IPS DF 6.9 (cell line): ENCODE measurements at regions not wholly inside any gene's neighbourhood (a gene's known extent, or its start where the extent isn't known, plus 50 kb on each side); places are given as distances from the start of the nearest gene placed in this dataset.

ENCODE experiments used
- DNase-seq: peaks from one replicate; pipeline ENCODE4 v3.0.0-alpha.2; 2013; ENCODE audit warnings: low read depth, low spot score
- H3K27ac ChIP-seq: one replicate; pipeline ENCODE4 v1.5.1; 2013; ENCODE audit warnings: low read length, control low read depth
- H3K27me3 ChIP-seq: 2 replicates; pipeline ENCODE4 v1.6.1; 2013; ENCODE audit warnings: mild to moderate bottlenecking, low read length; ENCODE audit not compliant: control insufficient read depth, insufficient read depth
- H3K36me3 ChIP-seq: 2 replicates; pipeline ENCODE4 v1.6.1; 2013; ENCODE audit warnings: low read length; ENCODE audit not compliant: control insufficient read depth, insufficient read depth
- H3K4me1 ChIP-seq: 2 replicates; pipeline ENCODE4 v1.6.1; 2013; ENCODE audit warnings: low read length; ENCODE audit not compliant: control insufficient read depth, insufficient read depth
- H3K4me3 ChIP-seq: 2 replicates; pipeline ENCODE4 v1.5.1; 2013; ENCODE audit warnings: mild to moderate bottlenecking, low read length
- H3K9me3 ChIP-seq: 2 replicates; pipeline ENCODE4 v1.6.1; 2013; ENCODE audit warnings: low read length, inconsistent platforms; ENCODE audit not compliant: control insufficient read depth, insufficient read depth
- WGBS: extraction: QIAGEN DNeasy Blood & Tissue Kit; methylation state at CpG from one replicate; pipeline ENCODE4 v1.1.7; 2013; ENCODE audit warnings: mixed read lengths, missing lambda C conversion rate; ENCODE audit not compliant: insufficient read length, insufficient coverage; 5-methylcytosine and 5-hydroxymethylcytosine counted together

DNA sequence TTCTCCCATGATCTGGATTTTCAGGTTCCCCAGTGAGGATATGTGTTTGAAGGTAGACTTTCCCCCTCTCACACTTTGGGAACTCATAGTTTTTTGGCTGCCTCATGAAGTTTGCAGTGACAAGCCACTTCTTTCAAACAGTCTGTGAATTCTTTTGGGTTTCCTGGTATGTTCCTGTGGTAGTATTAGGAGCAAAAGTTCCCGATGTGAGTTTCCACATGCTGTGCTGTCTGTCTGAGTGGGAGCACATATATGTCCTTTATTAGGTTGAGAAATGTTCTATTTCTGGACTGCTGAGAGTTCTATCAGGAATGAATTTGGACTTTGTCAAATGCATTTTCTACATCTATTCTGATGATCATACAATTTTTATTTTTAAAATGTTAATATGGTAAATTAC is 273.2 kb upstream of the TARS1 start:
- no peak for DNase-seq
- H3K9me3 ChIP-seq = no peaks in the 10 kb centered on the region; the same call in 1 of the 2 replicates
- H3K27me3 ChIP-seq = no peaks in the 10 kb centered on the region
- H3K4me1 ChIP-seq = no peaks in the 10 kb centered on the region
- H3K27ac ChIP-seq = no peak overlapping the region
- no peak overlapping the region for H3K4me3 ChIP-seq
- WGBS = no CpG with 5 or more reads among the region's 1 CpG
- H3K36me3 ChIP-seq = no peaks in the 10 kb centered on the region

GRCh38 chr5:33170411-33170810 is 270.4 kb upstream of the TARS1 start:
- H3K4me1 ChIP-seq = no peaks in the 10 kb centered on the region
- no CpG with 5 or more reads among the region's 1 CpG for WGBS
- DNase-seq = no peak
- no peaks in the 10 kb centered on the region for H3K36me3 ChIP-seq
- no peaks in the 10 kb centered on the region for H3K27me3 ChIP-seq
- H3K27ac ChIP-seq = no peak overlapping the region
- H3K4me3 ChIP-seq = no peak overlapping the region
- H3K9me3 ChIP-seq = no peaks in the 10 kb centered on the region; the same call in 1 of the 2 replicates

DNA sequence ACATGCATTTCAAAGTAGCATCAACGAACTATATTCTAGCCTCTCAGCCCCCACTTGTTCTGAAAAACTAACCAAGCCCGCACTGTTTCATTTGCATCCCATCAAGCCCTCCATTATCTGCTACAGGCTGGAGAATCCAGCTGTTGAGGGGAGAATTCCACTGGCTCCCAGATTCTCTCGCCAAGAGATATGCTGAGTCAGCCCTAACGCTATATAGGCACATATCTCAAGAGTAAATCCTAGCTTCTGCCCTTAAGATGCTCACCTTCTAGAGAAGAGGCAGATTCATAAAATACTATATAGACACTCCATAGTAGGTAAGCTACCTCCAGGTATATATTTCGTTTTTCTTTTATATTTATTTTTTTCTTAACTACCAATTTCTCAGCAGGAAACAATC is 266.4 kb upstream of the TARS1 start:
- Histone ChIP-seq H3K4me3 (no peak overlapping the region), H3K9me3 (no peaks in the 10 kb centered on the region; the same call in 1 of the 2 replicates), H3K4me1 (no peaks in the 10 kb centered on the region), H3K27me3 (no peaks in the 10 kb centered on the region), H3K27ac (no peak overlapping the region), H3K36me3 (no peaks in the 10 kb centered on the region)
- WGBS = no CpG with 5 or more reads among the region's 5 CpGs
- DNase-seq = no peak

DNA sequence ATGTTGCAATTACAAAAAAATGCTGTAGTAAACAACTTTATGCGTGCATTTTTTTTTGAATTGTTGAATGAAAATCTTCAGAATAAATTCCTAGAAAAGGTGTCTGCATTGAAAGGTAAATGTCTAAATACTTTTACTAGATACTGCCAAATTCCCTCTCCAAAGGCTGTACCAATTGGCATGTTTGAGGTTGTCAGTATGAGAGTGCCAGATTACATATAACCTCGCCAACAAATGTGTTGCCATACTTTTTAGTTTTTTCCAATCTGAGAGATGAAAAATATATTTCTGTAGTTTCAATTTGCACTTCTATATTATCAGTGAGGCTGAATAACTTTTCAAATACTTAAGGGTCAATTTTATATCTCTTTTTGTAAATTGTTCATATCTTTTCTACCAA is 261.5 kb upstream of the TARS1 start:
- no peak for DNase-seq
- no peak overlapping the region for H3K4me3 ChIP-seq
- no peaks in the 10 kb centered on the region for H3K27me3 ChIP-seq
- WGBS = no CpG with 5 or more reads among the region's 2 CpGs
- no peaks in the 10 kb centered on the region for H3K36me3 ChIP-seq
- no peaks in the 10 kb centered on the region for H3K4me1 ChIP-seq
- H3K9me3 ChIP-seq = no peaks in the 10 kb centered on the region
- no peak overlapping the region for H3K27ac ChIP-seq

GRCh38 chr5:33180900-33181299 is 259.9 kb upstream of the TARS1 start:
- Histone ChIP-seq H3K36me3 (no peaks in the 10 kb centered on the region), H3K9me3 (no peaks in the 10 kb centered on the region), H3K27me3 (no peaks in the 10 kb centered on the region), H3K27ac (no peak overlapping the region), H3K4me1 (no peaks in the 10 kb centered on the region), H3K4me3 (no peak overlapping the region)
- no peak for DNase-seq
- 100% methylated on average over 2 of the region's 4 CpGs for WGBS

- no peaks in the 10 kb centered on the region for H3K27me3 ChIP-seq
Observed at GRCh38 chr5:33182986-33183385, 257.8 kb upstream of the TARS1 start.

GRCh38 chr5:33184367-33184766 is 256.4 kb upstream of the TARS1 start:
- no peak overlapping the region for H3K27ac ChIP-seq
- DNase-seq = no peak
- H3K27me3 ChIP-seq = no peaks in the 10 kb centered on the region
- no peaks in the 10 kb centered on the region for H3K4me1 ChIP-seq
- H3K9me3 ChIP-seq = no peaks in the 10 kb centered on the region
- no peaks in the 10 kb centered on the region for H3K36me3 ChIP-seq
- WGBS = no CpG with 5 or more reads among the region's 2 CpGs
- no peak overlapping the region for H3K4me3 ChIP-seq

More at GRCh38 chr5:33182986-33183385, 257.8 kb upstream of the TARS1 start:
- Histone ChIP-seq H3K9me3 (no peaks in the 10 kb centered on the region), H3K27ac (no peak overlapping the region), H3K36me3 (no peaks in the 10 kb centered on the region), H3K4me3 (no peak overlapping the region), H3K4me1 (no peaks in the 10 kb centered on the region)
- no CpG with 5 or more reads among the region's 4 CpGs for WGBS
- no peak for DNase-seq

- Histone ChIP-seq H3K4me3 (no peak overlapping the region), H3K27me3 (no peaks in the 10 kb centered on the region), H3K4me1 (no peaks in the 10 kb centered on the region), H3K36me3 (no peaks in the 10 kb centered on the region), H3K27ac (no peak overlapping the region), H3K9me3 (no peaks in the 10 kb centered on the region)
- DNase-seq = no peak
- no CpG with 5 or more reads among the region's 4 CpGs for WGBS
Observed at GRCh38 chr5:33188089-33188488, 252.7 kb upstream of the TARS1 start.

- DNase-seq = no peak
- Histone ChIP-seq H3K36me3 (no peaks in the 10 kb centered on the region), H3K9me3 (no peaks in the 10 kb centered on the region), H3K27ac (no peak overlapping the region), H3K4me1 (no peaks in the 10 kb centered on the region), H3K4me3 (no peak overlapping the region), H3K27me3 (no peaks in the 10 kb centered on the region)
Observed at GRCh38 chr5:33194914-33195313, 245.9 kb upstream of the TARS1 start.

DNA sequence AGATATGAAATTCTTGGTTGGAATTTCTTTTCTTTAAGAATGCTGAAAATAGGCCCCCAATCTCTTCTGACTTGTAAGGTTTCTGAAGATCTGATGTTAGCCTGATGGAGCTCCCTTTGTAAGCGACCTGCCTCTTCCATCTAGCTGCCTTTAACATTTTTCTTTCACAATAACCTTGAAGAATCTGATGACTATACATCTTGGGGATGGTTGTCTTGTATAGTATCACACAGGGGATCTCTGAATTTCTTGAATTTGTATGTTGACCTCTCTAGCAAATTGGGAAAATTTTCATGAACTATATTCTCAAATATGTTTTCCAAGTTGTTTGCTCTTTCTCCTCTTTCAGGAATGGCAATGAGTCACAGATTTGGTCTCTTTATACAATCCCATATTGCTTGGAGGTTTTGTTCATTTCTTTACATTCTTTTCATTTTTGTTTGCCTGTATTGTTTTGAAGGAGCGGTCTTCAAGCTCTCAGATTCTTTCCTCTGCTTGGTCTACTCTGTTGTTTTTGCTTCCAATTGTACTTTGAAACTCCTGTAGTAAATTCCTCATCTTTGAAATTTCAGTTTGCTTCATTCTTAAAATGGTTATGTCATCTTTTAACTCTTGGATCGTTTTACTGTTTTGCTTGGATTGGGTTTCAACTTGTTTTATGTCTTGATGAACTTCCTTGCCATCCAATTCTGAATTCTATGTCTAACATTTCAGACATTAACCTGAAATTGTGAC is 245.2 kb upstream of the TARS1 start:
- H3K36me3 ChIP-seq = no peaks in the 10 kb centered on the region
- no peaks in the 10 kb centered on the region for H3K4me1 ChIP-seq
- no peak overlapping the region for H3K27ac ChIP-seq
- no CpG with 5 or more reads among the region's 3 CpGs for WGBS
- H3K4me3 ChIP-seq = no peak overlapping the region
- no peak for DNase-seq
- no peaks in the 10 kb centered on the region for H3K9me3 ChIP-seq
- no peaks in the 10 kb centered on the region for H3K27me3 ChIP-seq

DNA sequence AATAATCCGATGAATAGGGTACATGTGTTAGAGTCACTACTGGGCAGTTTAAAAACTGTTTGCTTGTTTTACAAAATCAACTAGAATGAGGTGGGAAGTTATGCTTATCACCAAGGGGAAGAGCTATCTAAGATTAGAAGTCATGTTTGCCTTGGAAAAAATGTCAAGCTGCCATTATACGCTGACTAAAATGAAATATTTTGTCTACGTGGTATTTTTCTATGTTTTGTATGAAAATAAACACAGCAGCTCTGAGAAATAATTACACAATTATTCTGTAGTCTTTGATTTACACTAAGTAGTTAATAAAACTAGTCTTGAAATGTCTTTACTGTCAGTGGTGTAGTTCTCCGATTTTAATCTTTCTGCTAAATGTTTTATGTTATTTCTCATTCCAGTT is 241.9 kb upstream of the TARS1 start:
- DNase-seq = no peak
- Histone ChIP-seq H3K36me3 (no peaks in the 10 kb centered on the region), H3K27ac (no peak overlapping the region), H3K9me3 (no peaks in the 10 kb centered on the region), H3K27me3 (no peaks in the 10 kb centered on the region), H3K4me1 (no peaks in the 10 kb centered on the region), H3K4me3 (no peak overlapping the region)
- no CpG with 5 or more reads among the region's 4 CpGs for WGBS
